NCI-H774 (cell line): ENCODE measurements at regions not wholly inside any gene's neighbourhood (a gene's known extent, or its start where the extent isn't known, plus 50 kb on each side); places are given as distances from the start of the nearest gene placed in this dataset.
"Not testable (repeated sequence)": the region's sequence is repeated elsewhere in the genome, so short reads cannot be mapped to it uniquely, and the experiment has no call there.

Experiments
- DNase-seq: peaks from one replicate; lab custom pipeline; 2025; lab: John Stamatoyannopoulos, UW

- DNase-seq = not testable (repeated sequence)
Observed at GRCh38 chr2:166641516-166641915, 147.5 kb upstream of the SCN7A start.

GRCh38 chr2:166637051-166637450, 143.0 kb upstream of the SCN7A start:
- no peak for DNase-seq

GRCh38 chr2:166634706-166635105, 140.7 kb upstream of the SCN7A start:
- no peak for DNase-seq

GRCh38 chr2:166632616-166633015, 138.6 kb upstream of the SCN7A start:
- no peak for DNase-seq

GRCh38 chr2:166628478-166629136, 134.6 kb upstream of the SCN7A start:
- DNase-seq = no peak

- DNase-seq = no peak
Observed at GRCh38 chr2:166627893-166628292, 133.8 kb upstream of the SCN7A start.

- no peak for DNase-seq
Observed at GRCh38 chr2:166625670-166626069, 131.6 kb upstream of the SCN7A start.

- DNase-seq = peak; percentile 95
Observed at GRCh38 chr2:166614503-166614902, 120.5 kb upstream of the SCN7A start.

- DNase-seq = peak; percentile 58
Observed at GRCh38 chr2:166614029-166614428, 120.0 kb upstream of the SCN7A start.

GRCh38 chr2:166613226-166613625, 119.2 kb upstream of the SCN7A start:
- no peak for DNase-seq

GRCh38 chr2:166612214-166612613, 118.2 kb upstream of the SCN7A start:
- DNase-seq = no peak

GRCh38 chr2:166610913-166611305, 116.9 kb upstream of the SCN7A start:
- no peak for DNase-seq

GRCh38 chr2:166610180-166610912, 116.3 kb upstream of the SCN7A start:
- DNase-seq = no peak

- DNase-seq = peak; percentile 90
Observed at GRCh38 chr2:166609183-166609959, 115.3 kb upstream of the SCN7A start.

- no peak for DNase-seq
Observed at GRCh38 chr2:166607880-166608279, 113.8 kb upstream of the SCN7A start.

- DNase-seq = no peak
Observed at GRCh38 chr2:166593403-166593802, 99.4 kb upstream of the SCN7A start.

- DNase-seq = no peak
Observed at GRCh38 chr2:166592750-166593149, 98.7 kb upstream of the SCN7A start.

- DNase-seq = no peak
Observed at GRCh38 chr2:166591226-166591625, 97.2 kb upstream of the SCN7A start.

GRCh38 chr2:166573391-166573790, 79.3 kb upstream of the SCN7A start:
- DNase-seq = no peak

GRCh38 chr2:166572937-166573336, 78.9 kb upstream of the SCN7A start:
- DNase-seq = no peak

- no peak for DNase-seq
Observed at GRCh38 chr2:166568409-166568808, 74.4 kb upstream of the SCN7A start.

GRCh38 chr2:166565501-166565900, 71.5 kb upstream of the SCN7A start:
- DNase-seq = no peak

GRCh38 chr2:166563894-166564293, 69.8 kb upstream of the SCN7A start:
- no peak for DNase-seq
